HG03039 (cell line): ENCODE measurements at regions not wholly inside any gene's neighbourhood (a gene's known extent, or its start where the extent isn't known, plus 50 kb on each side); places are given as distances from the start of the nearest gene placed in this dataset.
A peak's percentile ranks its signal among the peaks of the same experiment; 100 is the strongest.

Source experiments
- ATAC-seq: cut with Tn5 transposase; IDR thresholded peaks from one replicate; pipeline ENCODE4 v1.9.1; 2021; ENCODE audit warnings: mild to moderate bottlenecking, moderate library complexity; ENCODE audit not compliant: unreplicated experiment

- ATAC-seq = no peak
Measured at GRCh38 chr9:115169003-115169402, 51.0 kb upstream of the TNC start.

GRCh38 chr9:115170358-115171073 lies 52.6 kb upstream of the TNC start:
- no peak for ATAC-seq

DNA sequence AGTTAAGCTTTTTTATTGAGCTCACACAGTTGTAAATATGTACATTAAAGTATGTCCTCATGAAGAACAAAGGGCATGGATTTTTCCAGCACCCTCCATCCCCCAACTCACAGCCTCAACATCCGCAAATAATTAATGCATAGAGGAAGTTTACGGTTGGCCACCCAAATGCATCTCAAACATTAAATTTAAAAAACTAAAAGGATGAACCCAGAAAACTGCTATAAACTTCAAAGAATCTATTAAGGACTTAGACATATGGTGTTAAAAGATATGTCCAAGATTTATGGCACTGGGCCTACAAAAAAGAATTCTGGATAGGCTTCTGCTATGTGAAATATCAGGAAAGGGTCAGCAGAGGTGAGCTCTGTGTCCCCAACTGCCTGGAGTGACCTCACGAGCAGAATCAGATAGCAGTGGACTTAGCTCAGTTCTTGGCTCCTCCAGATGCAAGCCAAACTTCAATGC lies 54.0 kb upstream of the TNC start:
- no peak for ATAC-seq

DNA sequence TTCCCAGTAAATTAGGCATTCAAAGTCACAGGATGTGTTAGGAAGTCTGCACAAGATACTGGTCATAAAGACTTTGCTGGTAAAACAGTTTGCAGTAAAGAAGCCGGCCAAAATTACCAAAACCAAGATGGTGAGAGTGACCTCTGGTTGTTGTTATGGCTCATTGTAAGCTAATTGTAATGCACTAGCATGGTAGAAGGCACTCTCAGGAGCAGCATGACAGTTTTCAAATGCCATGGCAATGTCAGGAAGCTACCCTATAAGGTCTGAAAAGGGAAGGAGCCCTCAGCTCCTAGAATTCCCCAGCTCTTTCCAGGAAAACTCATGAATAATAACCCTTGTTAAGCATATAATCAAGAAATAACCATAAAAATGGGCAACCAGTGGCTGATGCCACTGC lies 64.3 kb upstream of the TNC start:
- ATAC-seq = no peak

- no peak for ATAC-seq
Measured at GRCh38 chr9:115183436-115183835, 65.5 kb upstream of the TNC start.

- ATAC-seq = no peak
Measured at GRCh38 chr9:115189686-115190085, 71.7 kb upstream of the TNC start.

DNA sequence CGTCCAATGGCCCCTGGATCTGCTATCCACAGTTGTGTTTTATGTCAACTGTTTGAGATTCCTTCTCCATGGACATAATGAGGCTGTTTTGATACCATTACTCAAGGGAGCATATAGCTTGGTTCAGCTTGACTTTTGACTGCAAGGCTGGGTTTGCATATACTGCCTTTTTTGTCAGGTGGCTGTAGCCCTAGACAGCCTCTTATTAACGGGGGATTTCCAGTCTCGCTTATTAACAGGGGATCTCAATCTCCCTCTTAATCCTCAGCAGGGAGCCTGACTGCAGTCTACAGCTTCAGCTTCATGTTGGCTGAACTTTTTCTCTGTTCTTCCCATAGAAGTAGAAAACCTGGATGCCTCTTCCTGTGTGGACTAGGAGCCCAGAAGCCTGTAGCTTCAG lies 73.7 kb upstream of the TNC start:
- no peak for ATAC-seq

GRCh38 chr9:115192280-115192679 lies 74.3 kb upstream of the TNC start:
- no peak for ATAC-seq

GRCh38 chr9:115192835-115193525 lies 75.0 kb upstream of the TNC start:
- ATAC-seq = no peak

DNA sequence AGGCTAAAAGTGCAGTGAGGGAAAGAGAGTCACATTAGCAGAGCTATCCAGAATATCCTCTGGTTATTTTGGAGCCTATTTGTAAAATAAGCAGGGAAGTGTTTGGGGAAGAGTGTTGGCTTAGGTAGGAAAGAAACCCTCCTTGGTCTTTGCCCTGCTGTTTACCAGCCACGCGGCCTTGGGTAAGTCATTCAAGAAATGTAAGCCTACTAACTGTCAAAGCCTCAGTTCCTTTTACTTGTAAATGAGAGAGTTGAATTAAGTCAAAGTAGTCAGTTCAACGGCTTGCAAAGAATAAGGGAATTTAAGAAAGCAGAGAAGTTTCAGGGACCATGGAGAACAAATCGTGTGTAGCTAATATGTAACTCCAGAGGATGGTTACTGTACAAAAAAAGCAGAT lies 75.8 kb upstream of the TNC start:
- ATAC-seq = no peak

GRCh38 chr9:115194216-115194615 lies 76.3 kb upstream of the TNC start:
- no peak for ATAC-seq

GRCh38 chr9:115195912-115196311 lies 78.0 kb upstream of the TNC start:
- no peak for ATAC-seq

GRCh38 chr9:115196919-115197318 lies 79.0 kb upstream of the TNC start:
- ATAC-seq = no peak

DNA sequence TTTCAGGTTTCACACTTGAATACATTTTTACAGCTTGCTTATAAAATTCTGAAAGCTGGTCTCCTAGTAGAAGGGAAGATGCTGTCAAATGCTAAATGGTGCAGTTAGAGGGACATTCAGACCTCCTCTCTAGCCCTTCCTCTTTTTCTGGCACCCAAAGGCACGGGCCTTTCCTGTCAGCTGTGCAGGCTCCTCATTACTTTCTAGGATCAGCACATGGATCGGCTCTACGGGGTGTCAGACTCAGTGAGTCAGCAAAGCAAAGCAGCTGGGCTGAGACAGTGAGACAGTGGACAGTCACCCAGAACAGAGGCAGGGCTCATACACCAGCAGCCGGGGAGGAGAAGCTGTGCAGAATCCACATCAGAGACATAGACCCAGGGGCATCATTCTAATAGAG lies 80.0 kb upstream of the TNC start:
- ATAC-seq = no peak

DNA sequence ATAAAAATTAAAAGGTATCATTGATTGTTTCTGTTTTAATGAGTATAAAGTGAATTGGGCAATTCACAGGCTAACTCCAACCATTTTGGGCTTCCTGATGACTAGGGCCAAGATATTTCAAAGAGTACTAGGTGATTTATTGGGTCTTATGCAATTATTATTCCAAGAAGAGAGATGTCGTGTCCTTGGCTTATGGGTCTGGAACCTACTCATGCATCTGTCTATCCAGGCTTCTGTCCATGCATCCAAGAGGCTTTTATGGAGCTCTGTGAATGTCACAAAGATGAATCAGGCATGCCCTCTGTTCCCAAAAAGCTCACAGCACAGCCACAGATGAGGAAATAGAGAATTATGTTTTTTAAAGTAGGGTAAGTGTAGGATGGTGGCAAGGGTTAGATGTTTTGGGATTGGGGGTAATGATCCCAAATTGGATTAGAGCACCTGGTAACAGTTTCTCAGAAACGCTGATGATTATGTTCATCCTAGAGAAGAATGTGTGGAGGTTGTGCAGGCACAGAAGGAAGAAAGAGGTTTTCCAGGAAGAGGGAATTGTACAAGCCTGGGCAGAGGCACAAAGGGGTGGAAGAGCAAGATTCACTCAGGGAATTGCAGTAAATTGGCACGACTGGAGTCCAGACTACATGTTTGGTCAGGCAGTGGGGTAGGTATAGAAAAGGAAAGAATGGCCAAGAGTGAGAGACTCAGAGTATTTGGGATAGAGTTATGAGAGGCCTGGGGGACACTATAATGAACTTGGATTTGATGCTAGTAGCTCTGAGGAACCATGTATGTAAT lies 83.0 kb upstream of the TNC start:
- ATAC-seq = no peak

GRCh38 chr9:115202181-115202580 lies 84.2 kb upstream of the TNC start:
- ATAC-seq = no peak

DNA sequence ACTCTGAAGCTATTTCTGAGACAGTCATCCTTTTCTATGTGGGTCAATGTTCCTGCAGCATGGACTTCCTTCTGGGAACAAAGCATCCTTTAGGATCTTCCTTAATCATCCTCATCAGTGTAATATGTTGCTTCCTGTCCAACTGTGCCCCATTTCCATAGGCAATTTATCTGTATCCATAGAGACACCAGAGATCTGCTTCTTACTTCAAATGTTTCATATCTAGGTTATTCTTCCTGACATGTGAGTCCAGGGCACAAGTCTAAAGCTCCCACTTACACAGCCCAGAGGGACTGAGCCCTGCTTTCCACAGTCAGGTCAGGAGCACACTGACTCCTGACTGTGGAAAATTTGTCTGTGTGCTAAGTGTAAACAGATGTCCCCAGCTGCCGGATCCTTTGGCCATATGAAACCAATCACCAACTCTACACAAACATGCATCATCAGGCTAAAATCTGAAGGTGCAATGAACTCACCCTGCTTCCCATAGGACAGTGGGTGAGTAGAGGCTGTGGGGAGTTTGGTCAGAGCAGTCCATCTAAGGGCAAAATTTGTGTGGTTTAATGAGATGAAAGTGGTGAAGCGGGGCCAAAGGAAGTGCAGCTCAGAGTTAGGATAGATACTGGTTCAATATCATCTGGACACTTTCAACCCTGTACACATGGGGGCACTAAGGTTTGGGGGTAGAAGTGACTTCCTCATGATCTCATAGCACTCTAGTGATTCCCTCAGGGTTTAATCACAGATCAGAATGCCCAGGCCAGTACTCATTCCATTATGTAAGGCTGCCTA lies 85.2 kb upstream of the TNC start:
- ATAC-seq = no peak

- ATAC-seq = peak; percentile 50
Measured at GRCh38 chr9:115204904-115205453, 87.0 kb upstream of the TNC start.

DNA sequence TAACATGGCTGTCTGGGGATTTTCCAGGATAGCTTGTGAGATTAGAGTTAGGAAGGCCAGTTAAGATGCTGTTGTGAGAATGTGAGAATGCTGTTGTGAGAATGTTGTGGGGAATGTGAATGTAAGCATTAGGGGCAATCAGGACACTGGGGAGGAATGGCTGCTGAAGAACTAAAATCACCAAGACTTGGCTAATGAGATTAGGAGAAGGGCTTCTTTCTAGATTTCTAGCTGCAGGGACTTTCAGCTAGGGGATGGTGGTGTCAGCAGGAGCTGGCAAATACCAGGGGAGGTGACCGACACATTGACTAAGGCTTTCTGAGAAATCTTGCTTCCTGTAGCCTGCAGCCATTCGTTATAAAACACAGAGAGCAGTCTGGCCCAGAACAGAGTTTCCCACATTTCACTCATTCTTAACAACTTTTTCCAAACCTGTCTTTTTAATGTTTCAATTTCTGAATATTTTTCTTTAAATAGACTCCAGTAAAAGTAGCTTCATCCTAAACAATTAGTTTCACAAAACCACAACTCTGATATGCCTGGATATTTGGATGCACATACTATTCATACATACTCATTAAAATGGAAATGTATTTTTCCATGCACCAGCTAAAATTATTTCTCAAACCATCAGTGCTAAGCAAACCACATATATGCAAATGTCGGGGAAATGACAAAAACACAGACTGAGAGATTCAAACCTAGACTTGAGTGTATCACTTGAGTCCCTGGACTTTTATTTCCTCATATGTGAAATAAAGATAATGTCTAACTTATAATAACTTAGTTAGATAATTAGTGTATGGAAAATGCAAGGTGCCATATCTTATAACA lies 89.3 kb upstream of the TNC start:
- peak; percentile 32 for ATAC-seq

DNA sequence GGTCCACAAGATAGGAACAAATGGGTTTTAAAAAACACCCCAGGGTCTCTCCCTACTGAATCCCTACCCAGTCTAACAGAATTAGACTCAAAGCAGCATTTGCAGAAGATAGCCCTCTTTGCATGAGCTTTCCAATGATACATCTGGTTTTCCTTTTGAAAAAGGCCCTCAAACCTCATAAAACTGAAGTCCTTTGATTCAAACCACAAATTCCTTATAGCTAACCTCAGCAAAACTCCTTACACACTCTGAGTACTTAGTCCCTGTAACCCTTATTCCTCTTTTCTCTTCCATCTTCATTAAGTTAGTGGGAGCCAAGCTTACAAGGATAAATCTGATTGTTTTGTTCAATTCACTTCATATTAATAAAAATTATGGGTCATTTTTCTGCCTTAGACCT lies 90.5 kb upstream of the TNC start:
- ATAC-seq = no peak
